Mesodermal cell (in vitro differentiated cells): ENCODE measurements at regions not wholly inside any gene's neighbourhood (a gene's known extent, or its start where the extent isn't known, plus 50 kb on each side); places are given as distances from the start of the nearest gene placed in this dataset.

Experiments used
- H3K27ac ChIP-seq: 2 replicates; pipeline ENCODE4 v1.7.0; 2013; ENCODE audit warnings: mild to moderate bottlenecking, low read depth, low read length, moderate library complexity; ENCODE audit not compliant: severe bottlenecking
- H3K36me3 ChIP-seq: 2 replicates; pipeline ENCODE4 v1.7.1; 2013; ENCODE audit warnings: mild to moderate bottlenecking, low read length, moderate library complexity; ENCODE audit not compliant: control insufficient read depth, insufficient read depth
- H3K4me1 ChIP-seq: one replicate; pipeline ENCODE4 v1.7.1; 2013; ENCODE audit warnings: mild to moderate bottlenecking, low read length; ENCODE audit not compliant: insufficient read depth, control insufficient read depth, poor library complexity, severe bottlenecking
- H3K4me3 ChIP-seq: 2 replicates; pipeline ENCODE4 v1.7.0; 2013; ENCODE audit warnings: low read length, control low read depth, mild to moderate bottlenecking; ENCODE audit not compliant: insufficient read depth, poor library complexity, severe bottlenecking; ENCODE audit errors: extremely low read depth
- H3K9me3 ChIP-seq: 2 replicates; pipeline ENCODE4 v1.7.1; 2013; ENCODE audit warnings: mild to moderate bottlenecking, low read length, moderate library complexity; ENCODE audit not compliant: control insufficient read depth
- WGBS, 2 experiments: methylation state at CpG; one replicate each; pipeline ENCODE4 v1.1.5; 2013; ENCODE audit warnings: missing lambda C conversion rate in 2 of 2; ENCODE audit not compliant: insufficient coverage in 2 of 2; 5-methylcytosine and 5-hydroxymethylcytosine counted together

GRCh38 chr9:89891221-89891590 is 286.4 kb downstream of the GADD45G start:
- Histone ChIP-seq H3K36me3 (no peaks in the 10 kb centered on the region), H3K4me3 (no peak overlapping the region), H3K9me3 (no peaks in the 10 kb centered on the region), H3K4me1 (no peaks in the 10 kb centered on the region), H3K27ac (no peak overlapping the region)
- 70 to 72% methylated on average over 3 to 5 of the region's 5 CpGs for WGBS, 2 experiments

- 81 to 88% methylated on average over 4 to 5 of the region's 6 CpGs for WGBS, 2 experiments
- no peak overlapping the region for H3K27ac ChIP-seq
- no peak overlapping the region for H3K4me3 ChIP-seq
- no peaks in the 10 kb centered on the region for H3K9me3 ChIP-seq
- no peaks in the 10 kb centered on the region for H3K4me1 ChIP-seq
- no peaks in the 10 kb centered on the region for H3K36me3 ChIP-seq
Measured at GRCh38 chr9:89891591-89892304, 286.9 kb downstream of the GADD45G start.

- 95% methylated on average over 5 of the region's 6 CpGs for WGBS, 2 experiments
- H3K27ac ChIP-seq, result no peak overlapping the region
- H3K4me1 ChIP-seq, result no peaks in the 10 kb centered on the region
Measured at GRCh38 chr9:89892920-89893319, 288.1 kb downstream of the GADD45G start.

GRCh38 chr9:89893886-89894285 is 289.1 kb downstream of the GADD45G start:
- no peak overlapping the region for H3K27ac ChIP-seq
- no peaks in the 10 kb centered on the region for H3K36me3 ChIP-seq
- no CpG with 5 or more reads among the region's 2 CpGs for WGBS, 2 experiments
- H3K4me1 ChIP-seq, result peaks cover 2% of the 10 kb centered on the region
- no peak overlapping the region for H3K4me3 ChIP-seq
- H3K9me3 ChIP-seq, result no peaks in the 10 kb centered on the region

More at GRCh38 chr9:89892920-89893319, 288.1 kb downstream of the GADD45G start:
- H3K4me3 ChIP-seq, result no peak overlapping the region
- H3K9me3 ChIP-seq, result no peaks in the 10 kb centered on the region
- no peaks in the 10 kb centered on the region for H3K36me3 ChIP-seq

- no peak overlapping the region for H3K27ac ChIP-seq
- WGBS, 2 experiments, result 100% methylated on average over 1 to 2 of the region's 5 CpGs
- no peaks in the 10 kb centered on the region for H3K36me3 ChIP-seq
- peaks cover 21% of the 10 kb centered on the region for H3K4me1 ChIP-seq
- no peaks in the 10 kb centered on the region for H3K9me3 ChIP-seq
- H3K4me3 ChIP-seq, result no peak overlapping the region
Measured at GRCh38 chr9:89896806-89897340, 292.1 kb downstream of the GADD45G start.

GRCh38 chr9:89899573-89899972 is 294.8 kb downstream of the GADD45G start:
- peaks cover 27% of the 10 kb centered on the region for H3K4me1 ChIP-seq
- no peaks in the 10 kb centered on the region for H3K36me3 ChIP-seq
- H3K27ac ChIP-seq, result no peak overlapping the region
- WGBS, 2 experiments, result 17 to 71% methylated on average over 1 to 3 of the region's 3 CpGs
- no peaks in the 10 kb centered on the region for H3K9me3 ChIP-seq
- no peak overlapping the region for H3K4me3 ChIP-seq

GRCh38 chr9:89901920-89902319 is 297.1 kb downstream of the GADD45G start:
- H3K4me3 ChIP-seq, result no peak overlapping the region
- no peaks in the 10 kb centered on the region for H3K36me3 ChIP-seq
- H3K9me3 ChIP-seq, result no peaks in the 10 kb centered on the region
- no peak overlapping the region for H3K27ac ChIP-seq
- peaks cover 27% of the 10 kb centered on the region for H3K4me1 ChIP-seq
- 90 to 93% methylated on average over 2 of the region's 4 CpGs for WGBS, 2 experiments

GRCh38 chr9:89902450-89903140 is 297.8 kb downstream of the GADD45G start:
- H3K4me1 ChIP-seq, result peaks cover 27% of the 10 kb centered on the region
- H3K4me3 ChIP-seq, result no peak overlapping the region
- H3K36me3 ChIP-seq, result no peaks in the 10 kb centered on the region
- H3K27ac ChIP-seq, result no peak overlapping the region
- H3K9me3 ChIP-seq, result no peaks in the 10 kb centered on the region
- 100% methylated on average over 1 to 2 of the region's 8 CpGs for WGBS, 2 experiments

GRCh38 chr9:89903141-89903475 is 298.3 kb downstream of the GADD45G start:
- Histone ChIP-seq H3K9me3 (no peaks in the 10 kb centered on the region), H3K4me3 (no peak overlapping the region), H3K36me3 (no peaks in the 10 kb centered on the region), H3K27ac (no peak overlapping the region), H3K4me1 (peaks cover 27% of the 10 kb centered on the region)
- 100% methylated on average over 1 of the region's 3 CpGs for WGBS, 2 experiments

GRCh38 chr9:89905606-89906338 is 301.0 kb downstream of the GADD45G start:
- WGBS, 2 experiments, result 79 to 91% methylated on average over 1 to 4 of the region's 5 CpGs
- Histone ChIP-seq H3K9me3 (no peaks in the 10 kb centered on the region), H3K36me3 (no peaks in the 10 kb centered on the region), H3K4me1 (peaks cover 7% of the 10 kb centered on the region), H3K4me3 (no peak overlapping the region), H3K27ac (no peak overlapping the region)
